GM10266 (cell line): ENCODE measurements at regions not wholly inside any gene's neighbourhood (a gene's known extent, or its start where the extent isn't known, plus 50 kb on each side); places are given as distances from the start of the nearest gene placed in this dataset.
"Not testable (repeated sequence)": the region's sequence is repeated elsewhere in the genome, so short reads cannot be mapped to it uniquely, and the experiment has no call there.

ENCODE experiments used
- DNase-seq: peaks from one replicate; pipeline ENCODE4 v3.0.0; 2012; ENCODE audit errors: extremely low spot score
- TF ChIP-seq, protein P1 (sequence below): IDR thresholded peaks from 2 replicates; pipeline ENCODE4 v1.5.1; 2012; ENCODE audit warnings: mild to moderate bottlenecking, low read depth; ENCODE audit not compliant: control insufficient read depth, insufficient read depth; ENCODE audit errors: missing control alignments

DNA sequence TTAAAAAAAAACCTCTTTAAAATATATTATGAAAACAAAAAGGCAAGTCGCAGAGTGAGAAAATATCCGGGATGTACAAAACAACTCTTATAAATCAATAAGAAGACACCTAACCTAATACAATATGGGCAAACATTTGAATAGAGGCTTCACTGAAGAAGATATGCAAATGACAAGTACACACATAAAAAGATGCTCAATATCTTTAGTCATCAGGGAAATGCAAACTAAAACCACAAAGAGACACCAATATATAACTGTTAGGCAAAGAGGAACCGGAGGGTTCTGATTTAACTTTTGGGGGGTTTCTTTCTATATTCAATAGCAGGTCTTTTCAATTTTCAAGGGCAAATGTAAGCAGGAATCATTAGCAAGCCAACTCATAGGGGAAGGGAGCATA, 480.7 kb upstream of the SPTLC3 start:
- DNase-seq, result no peak
- TF ChIP-seq, protein P1, sequence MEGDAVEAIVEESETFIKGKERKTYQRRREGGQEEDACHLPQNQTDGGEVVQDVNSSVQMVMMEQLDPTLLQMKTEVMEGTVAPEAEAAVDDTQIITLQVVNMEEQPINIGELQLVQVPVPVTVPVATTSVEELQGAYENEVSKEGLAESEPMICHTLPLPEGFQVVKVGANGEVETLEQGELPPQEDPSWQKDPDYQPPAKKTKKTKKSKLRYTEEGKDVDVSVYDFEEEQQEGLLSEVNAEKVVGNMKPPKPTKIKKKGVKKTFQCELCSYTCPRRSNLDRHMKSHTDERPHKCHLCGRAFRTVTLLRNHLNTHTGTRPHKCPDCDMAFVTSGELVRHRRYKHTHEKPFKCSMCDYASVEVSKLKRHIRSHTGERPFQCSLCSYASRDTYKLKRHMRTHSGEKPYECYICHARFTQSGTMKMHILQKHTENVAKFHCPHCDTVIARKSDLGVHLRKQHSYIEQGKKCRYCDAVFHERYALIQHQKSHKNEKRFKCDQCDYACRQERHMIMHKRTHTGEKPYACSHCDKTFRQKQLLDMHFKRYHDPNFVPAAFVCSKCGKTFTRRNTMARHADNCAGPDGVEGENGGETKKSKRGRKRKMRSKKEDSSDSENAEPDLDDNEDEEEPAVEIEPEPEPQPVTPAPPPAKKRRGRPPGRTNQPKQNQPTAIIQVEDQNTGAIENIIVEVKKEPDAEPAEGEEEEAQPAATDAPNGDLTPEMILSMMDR, result no peak

- DNase-seq, result no peak
- TF ChIP-seq, protein P1, result no peak
These were observed 480.2 kb upstream of the SPTLC3 start for GRCh38 chr20:12528591-12529041.

DNA sequence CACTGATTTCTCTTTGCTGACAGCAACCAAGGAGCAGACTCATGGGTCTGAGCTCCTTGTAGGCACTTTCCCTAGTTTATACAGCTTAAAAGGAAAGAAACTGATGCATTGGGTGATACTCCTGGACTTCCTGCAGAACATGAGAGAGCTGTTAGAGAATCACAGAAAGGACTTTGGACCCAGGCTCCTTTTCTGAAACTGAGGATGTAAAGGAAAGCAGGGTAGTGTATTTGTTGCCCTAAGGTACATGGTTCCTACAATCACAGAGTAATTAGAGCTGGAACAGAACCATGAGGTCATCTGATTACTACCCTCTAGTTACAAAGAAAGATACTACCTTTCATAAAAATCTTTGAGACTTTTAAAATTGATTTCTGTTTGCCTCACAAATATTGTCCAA, 477.1 kb upstream of the SPTLC3 start:
- no peak for DNase-seq

DNA sequence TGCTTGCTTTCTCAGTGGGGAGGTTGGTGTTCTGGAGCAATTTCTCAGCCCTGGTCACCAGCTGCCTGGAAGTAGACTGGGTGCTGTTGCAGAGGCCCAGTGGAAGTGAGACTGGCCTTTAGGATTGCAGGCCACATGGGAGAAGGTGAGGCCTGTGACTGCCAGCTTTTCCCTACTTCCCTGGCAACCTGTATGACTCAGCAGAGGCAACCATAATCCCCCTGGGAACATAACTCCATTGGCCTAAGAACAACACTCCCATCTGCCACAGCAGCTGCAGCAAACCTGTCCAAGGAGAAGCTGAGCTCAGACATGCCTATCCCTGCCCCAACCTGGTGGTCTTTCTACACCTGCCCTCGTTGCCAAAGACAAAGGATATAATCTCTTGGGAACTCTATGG, 473.5 kb upstream of the SPTLC3 start:
- no peak for DNase-seq
- TF ChIP-seq, protein P1, result no peak

More for the DNA sequence above, 477.1 kb upstream of the SPTLC3 start:
- TF ChIP-seq, protein P1, result no peak

DNA sequence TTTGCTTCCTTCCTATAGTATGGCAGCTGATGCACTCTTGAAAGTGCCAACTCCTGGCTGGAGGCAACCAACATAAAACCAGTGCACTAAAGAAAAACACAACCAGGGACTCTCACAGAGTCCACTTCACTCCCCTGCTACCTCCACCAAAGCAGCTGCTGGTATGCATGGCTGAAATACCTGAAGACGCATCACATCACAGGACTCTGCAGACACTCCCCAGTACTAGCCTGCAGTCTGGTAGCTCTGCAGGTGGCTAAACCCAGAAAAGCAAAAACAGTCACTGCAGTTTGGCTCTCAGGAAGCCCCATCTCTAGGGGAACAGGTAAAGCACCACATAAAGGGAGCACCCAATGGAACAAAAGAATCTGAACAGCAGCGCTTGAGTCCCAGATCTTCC, 473.0 kb upstream of the SPTLC3 start:
- TF ChIP-seq, protein P1, result no peak
- no peak for DNase-seq

- DNase-seq, result no peak
These were observed 454.3 kb upstream of the SPTLC3 start for GRCh38 chr20:12554426-12554825.

GRCh38 chr20:12555369-12555768, 453.4 kb upstream of the SPTLC3 start:
- TF ChIP-seq, protein P1, result no peak
- DNase-seq, result no peak

More at GRCh38 chr20:12554426-12554825, 454.3 kb upstream of the SPTLC3 start:
- TF ChIP-seq, protein P1, result no peak

- DNase-seq, result not testable (repeated sequence)
These were observed 452.9 kb upstream of the SPTLC3 start for GRCh38 chr20:12555849-12556248.
